SH-SY5Y (cell line): ENCODE measurements at regions not wholly inside any gene's neighbourhood (a gene's known extent, or its start where the extent isn't known, plus 50 kb on each side); places are given as distances from the start of the nearest gene placed in this dataset.

Experiments used
- GATA2 ChIP-seq: IDR thresholded peaks from 2 replicates; pipeline ENCODE4 v1.6.1; 2011; ENCODE audit warnings: mild to moderate bottlenecking, low read depth, low read length
- GATA3 ChIP-seq: IDR thresholded peaks from 2 replicates; pipeline ENCODE4 v1.6.1; 2011; ENCODE audit warnings: low read depth, mild to moderate bottlenecking, low read length, moderate library complexity

GRCh38 chrX:43224496-43224895 lies 431.6 kb upstream of the MAOA start:
- TF ChIP-seq GATA2, result no peak
- no peak for TF ChIP-seq GATA3
